ENCODE measurements at regions not wholly inside any gene's neighbourhood (a gene's known extent, or its start where the extent isn't known, plus 50 kb on each side); places are given as distances from the start of the nearest gene placed in this dataset.

DNA sequence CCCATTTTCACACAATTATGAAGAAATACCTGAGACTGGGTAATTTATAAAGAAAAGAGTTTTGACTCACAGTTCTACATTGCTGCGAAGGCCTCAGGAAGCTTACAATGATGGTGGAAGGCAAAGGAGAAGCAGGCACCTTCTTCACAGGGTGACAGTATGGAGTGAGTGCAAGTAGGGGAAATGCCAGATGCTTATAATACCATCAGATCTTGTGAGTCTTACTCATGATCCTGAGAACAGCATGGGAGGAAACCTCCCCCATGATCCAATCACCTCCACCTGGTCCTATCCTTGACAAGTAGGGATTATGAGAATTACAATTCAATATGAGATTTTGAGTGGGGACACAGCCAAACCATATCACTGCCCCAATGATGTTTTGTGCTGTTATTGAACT, 189.3 kb upstream of the CRY1 start:
- TF ChIP-seq SIN3A (IDR thresholded peaks at IDR 0.05; ENCODE audit: borderline replicate concordance, insufficient read depth, low read length) = no peak
- no peak for TF ChIP-seq POLR2AphosphoS5 (IDR thresholded peaks at IDR 0.05; ENCODE audit: low read depth, low read length)
- TF ChIP-seq, protein P1, sequence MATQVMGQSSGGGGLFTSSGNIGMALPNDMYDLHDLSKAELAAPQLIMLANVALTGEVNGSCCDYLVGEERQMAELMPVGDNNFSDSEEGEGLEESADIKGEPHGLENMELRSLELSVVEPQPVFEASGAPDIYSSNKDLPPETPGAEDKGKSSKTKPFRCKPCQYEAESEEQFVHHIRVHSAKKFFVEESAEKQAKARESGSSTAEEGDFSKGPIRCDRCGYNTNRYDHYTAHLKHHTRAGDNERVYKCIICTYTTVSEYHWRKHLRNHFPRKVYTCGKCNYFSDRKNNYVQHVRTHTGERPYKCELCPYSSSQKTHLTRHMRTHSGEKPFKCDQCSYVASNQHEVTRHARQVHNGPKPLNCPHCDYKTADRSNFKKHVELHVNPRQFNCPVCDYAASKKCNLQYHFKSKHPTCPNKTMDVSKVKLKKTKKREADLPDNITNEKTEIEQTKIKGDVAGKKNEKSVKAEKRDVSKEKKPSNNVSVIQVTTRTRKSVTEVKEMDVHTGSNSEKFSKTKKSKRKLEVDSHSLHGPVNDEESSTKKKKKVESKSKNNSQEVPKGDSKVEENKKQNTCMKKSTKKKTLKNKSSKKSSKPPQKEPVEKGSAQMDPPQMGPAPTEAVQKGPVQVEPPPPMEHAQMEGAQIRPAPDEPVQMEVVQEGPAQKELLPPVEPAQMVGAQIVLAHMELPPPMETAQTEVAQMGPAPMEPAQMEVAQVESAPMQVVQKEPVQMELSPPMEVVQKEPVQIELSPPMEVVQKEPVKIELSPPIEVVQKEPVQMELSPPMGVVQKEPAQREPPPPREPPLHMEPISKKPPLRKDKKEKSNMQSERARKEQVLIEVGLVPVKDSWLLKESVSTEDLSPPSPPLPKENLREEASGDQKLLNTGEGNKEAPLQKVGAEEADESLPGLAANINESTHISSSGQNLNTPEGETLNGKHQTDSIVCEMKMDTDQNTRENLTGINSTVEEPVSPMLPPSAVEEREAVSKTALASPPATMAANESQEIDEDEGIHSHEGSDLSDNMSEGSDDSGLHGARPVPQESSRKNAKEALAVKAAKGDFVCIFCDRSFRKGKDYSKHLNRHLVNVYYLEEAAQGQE (IDR thresholded peaks at IDR 0.05; ENCODE audit: insufficient read depth in 1 of 2, low read depth in 2 of 2, low read length in 2 of 2) = no peak
- TF ChIP-seq FOXP2 (optimal IDR thresholded peaks at IDR 0.05; ENCODE audit: borderline replicate concordance, extremely low read depth, extremely low read length, insufficient read depth) = no peak
